ENCODE measurements at regions not wholly inside any gene's neighbourhood (a gene's known extent, or its start where the extent isn't known, plus 50 kb on each side); places are given as distances from the start of the nearest gene placed in this dataset.
A peak's percentile ranks its signal among the peaks of the same experiment; 100 is the strongest.

DNA sequence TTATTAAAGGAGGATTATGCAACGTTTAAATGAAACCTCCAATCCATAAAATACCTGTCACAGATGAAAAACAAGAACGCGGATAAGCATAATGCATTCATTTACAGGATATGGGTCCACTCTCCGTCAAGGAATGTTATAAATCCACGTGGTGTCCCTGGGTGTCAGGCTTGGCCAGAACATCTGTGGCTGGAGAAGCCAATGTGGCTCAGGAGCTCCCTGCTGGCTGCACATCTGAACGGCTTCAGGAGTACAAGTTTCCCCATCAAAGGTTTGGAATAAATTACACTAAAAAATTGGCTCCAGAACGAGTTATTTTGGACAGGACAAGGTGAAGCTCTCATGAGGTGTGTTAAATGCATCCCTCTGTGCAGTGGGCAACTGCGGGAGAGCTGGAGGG is 87.8 kb upstream of the LEF1 start:
- no peak overlapping the region for H3K4me3 ChIP-seq
- TF ChIP-seq, protein P1, sequence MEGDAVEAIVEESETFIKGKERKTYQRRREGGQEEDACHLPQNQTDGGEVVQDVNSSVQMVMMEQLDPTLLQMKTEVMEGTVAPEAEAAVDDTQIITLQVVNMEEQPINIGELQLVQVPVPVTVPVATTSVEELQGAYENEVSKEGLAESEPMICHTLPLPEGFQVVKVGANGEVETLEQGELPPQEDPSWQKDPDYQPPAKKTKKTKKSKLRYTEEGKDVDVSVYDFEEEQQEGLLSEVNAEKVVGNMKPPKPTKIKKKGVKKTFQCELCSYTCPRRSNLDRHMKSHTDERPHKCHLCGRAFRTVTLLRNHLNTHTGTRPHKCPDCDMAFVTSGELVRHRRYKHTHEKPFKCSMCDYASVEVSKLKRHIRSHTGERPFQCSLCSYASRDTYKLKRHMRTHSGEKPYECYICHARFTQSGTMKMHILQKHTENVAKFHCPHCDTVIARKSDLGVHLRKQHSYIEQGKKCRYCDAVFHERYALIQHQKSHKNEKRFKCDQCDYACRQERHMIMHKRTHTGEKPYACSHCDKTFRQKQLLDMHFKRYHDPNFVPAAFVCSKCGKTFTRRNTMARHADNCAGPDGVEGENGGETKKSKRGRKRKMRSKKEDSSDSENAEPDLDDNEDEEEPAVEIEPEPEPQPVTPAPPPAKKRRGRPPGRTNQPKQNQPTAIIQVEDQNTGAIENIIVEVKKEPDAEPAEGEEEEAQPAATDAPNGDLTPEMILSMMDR (IDR thresholded peaks at IDR 0.05; ENCODE audit: low read depth, low read length) = no peak

DNA sequence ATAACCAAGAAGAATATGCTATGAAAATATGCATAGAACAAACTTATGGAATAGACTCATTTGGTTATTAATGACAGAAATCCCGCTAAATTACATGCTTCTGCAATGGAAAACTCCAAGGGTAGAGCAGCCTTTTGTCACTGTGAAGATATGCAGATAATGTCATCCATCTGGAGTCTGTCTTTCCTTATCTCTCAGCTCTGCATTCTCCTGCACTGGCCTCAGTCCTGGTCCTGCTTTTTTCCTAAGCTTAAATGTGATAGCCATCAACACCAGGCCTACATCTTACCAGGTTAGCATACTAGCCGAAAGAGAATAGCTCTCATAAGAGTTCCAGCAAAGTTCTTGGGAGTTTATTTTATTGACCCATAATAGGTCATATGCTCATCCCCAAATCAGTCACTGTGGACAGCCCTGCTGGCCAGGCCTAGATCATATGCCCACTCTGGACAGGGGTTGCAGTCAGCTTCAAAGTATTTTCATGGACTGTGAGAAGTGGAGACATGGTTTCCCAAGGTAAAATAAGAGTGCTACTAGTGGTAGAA is 86.5 kb upstream of the LEF1 start:
- Histone ChIP-seq H3K36me3 (no peaks in the 10 kb centered on the region), H3K27me3 (no peaks in the 10 kb centered on the region), H3K27ac (peak overlapping the region; percentile 44), H3K4me1 (ENCODE audit: low read depth) (peaks cover 12% of the 10 kb centered on the region), H3K4me3 (no peak overlapping the region), H3K9me3 (ENCODE audit: low read depth) (no peaks in the 10 kb centered on the region)
- DNase-seq (ENCODE audit: low read depth in 1 of 2, low spot score in 1 of 2) = peak in 1 of 2 donors; percentile 6
- TF ChIP-seq, protein P1 (IDR thresholded peaks at IDR 0.05; ENCODE audit: low read depth, low read length) = no peak

More for the DNA sequence above, 87.8 kb upstream of the LEF1 start:
- H3K36me3 ChIP-seq = no peaks in the 10 kb centered on the region
- no peak for DNase-seq (ENCODE audit: low read depth in 1 of 2, low spot score in 1 of 2)
- H3K27me3 ChIP-seq = no peaks in the 10 kb centered on the region
- H3K4me1 ChIP-seq (ENCODE audit: low read depth) = peaks cover 14% of the 10 kb centered on the region
- H3K9me3 ChIP-seq (ENCODE audit: low read depth) = no peaks in the 10 kb centered on the region
- H3K27ac ChIP-seq = no peak overlapping the region

DNA sequence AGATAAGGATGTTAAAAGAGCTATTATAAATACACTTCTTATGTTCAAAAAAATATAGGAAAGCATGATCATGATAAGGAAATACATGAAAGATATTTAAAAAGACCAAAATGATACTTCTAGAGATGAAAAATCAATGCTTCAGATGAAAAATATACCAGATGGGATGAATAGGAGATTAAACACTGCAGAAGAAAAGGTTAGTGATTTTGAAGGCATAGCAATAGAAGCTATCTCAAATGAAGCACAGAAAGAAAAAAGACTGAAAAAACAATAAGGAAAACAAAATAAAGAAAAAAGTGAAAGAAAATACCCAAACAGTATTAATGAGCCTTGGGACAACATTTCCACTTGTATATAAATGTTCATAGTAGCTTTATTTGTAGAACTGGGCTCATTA is 80.7 kb upstream of the LEF1 start:
- Histone ChIP-seq H3K9me3 (ENCODE audit: low read depth) (no peaks in the 10 kb centered on the region), H3K4me1 (ENCODE audit: low read depth) (peaks cover 13% of the 10 kb centered on the region), H3K4me3 (no peak overlapping the region), H3K27me3 (no peaks in the 10 kb centered on the region), H3K36me3 (no peaks in the 10 kb centered on the region), H3K27ac (no peak overlapping the region)
- no peak for DNase-seq (ENCODE audit: low read depth in 1 of 2, low spot score in 1 of 2)
- TF ChIP-seq, protein P1 (IDR thresholded peaks at IDR 0.05; ENCODE audit: low read depth, low read length) = no peak

DNA sequence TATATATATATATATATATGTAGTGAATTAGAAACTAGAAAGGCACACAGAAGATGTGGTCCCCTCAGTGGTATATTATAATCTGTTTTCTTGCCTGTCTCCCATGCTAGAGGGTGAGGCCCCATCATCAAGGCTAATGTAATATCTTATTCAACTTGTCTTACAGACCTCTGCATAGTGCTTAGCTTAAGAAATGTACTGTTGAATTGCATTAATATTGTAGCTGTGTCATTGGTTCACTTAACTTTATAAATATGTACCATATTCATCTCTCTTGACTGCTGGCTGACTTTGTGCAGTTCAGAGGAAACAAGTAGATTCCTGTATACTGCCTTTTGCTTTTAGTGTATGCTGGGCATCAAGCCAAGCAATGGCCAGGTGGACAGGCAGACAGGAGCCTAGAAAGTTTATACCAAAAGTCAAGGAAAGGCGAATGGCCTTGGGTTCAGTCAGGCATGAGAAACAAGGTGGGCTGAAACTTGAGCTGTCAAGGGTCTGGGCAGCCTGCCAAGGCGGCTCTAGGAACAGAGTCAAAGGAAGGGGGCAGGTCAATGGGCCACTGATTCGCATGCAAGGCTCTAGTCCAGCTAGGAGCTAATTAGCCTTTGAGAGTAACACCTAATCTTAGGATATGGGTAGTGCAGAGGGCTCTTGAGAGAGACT is 78.8 kb upstream of the LEF1 start:
- TF ChIP-seq, protein P1 (IDR thresholded peaks at IDR 0.05; ENCODE audit: low read depth, low read length) = no peak
- Histone ChIP-seq H3K27me3 (no peaks in the 10 kb centered on the region), H3K27ac (peak overlapping the region; percentile 55), H3K4me3 (no peak overlapping the region), H3K36me3 (no peaks in the 10 kb centered on the region), H3K9me3 (ENCODE audit: low read depth) (no peaks in the 10 kb centered on the region), H3K4me1 (ENCODE audit: low read depth) (peaks cover 13% of the 10 kb centered on the region)
- DNase-seq (ENCODE audit: low read depth in 1 of 2, low spot score in 1 of 2) = peak in 1 of 2 donors; percentile 92

DNA sequence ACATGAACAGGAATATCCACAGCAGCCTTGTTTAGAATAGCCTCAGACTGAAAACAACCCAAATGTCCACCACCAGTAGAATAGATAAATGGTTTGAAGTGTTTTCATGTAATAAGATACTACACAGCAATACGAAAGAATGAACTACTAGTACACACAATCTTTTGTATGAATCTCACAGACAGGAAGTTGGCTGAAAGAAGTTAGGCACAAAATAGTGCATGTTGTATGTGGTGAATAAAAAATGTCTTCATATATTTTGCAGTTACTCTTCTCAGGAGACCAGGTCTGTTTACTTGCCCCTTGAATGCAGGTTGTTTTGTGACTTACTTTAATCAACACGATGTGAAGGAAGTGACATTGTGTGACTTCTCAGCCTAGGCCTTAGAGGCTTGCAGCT is 75.9 kb upstream of the LEF1 start:
- no peak for DNase-seq (ENCODE audit: low read depth in 1 of 2, low spot score in 1 of 2)
- no peaks in the 10 kb centered on the region for H3K9me3 ChIP-seq (ENCODE audit: low read depth)
- no peaks in the 10 kb centered on the region for H3K27me3 ChIP-seq

More for the DNA sequence above, 75.9 kb upstream of the LEF1 start:
- peaks cover 13% of the 10 kb centered on the region for H3K4me1 ChIP-seq (ENCODE audit: low read depth)
- no peak overlapping the region for H3K4me3 ChIP-seq
- no peak overlapping the region for H3K27ac ChIP-seq
- TF ChIP-seq, protein P1 (IDR thresholded peaks at IDR 0.05; ENCODE audit: low read depth, low read length) = no peak
- no peaks in the 10 kb centered on the region for H3K36me3 ChIP-seq

All from cardiac muscle cell (in vitro differentiated cells and primary cell).